ENCODE measurements at regions not wholly inside any gene's neighbourhood (a gene's known extent, or its start where the extent isn't known, plus 50 kb on each side); places are given as distances from the start of the nearest gene placed in this dataset.
"Not testable (repeated sequence)": the region's sequence is repeated elsewhere in the genome, so short reads cannot be mapped to it uniquely, and the experiment has no call there.

- no peak for DNase-seq (ENCODE audit: low read depth in 2 of 2)
Measured at GRCh38 chr10:113463777-113464176, 89.1 kb upstream of the HABP2 start.

- no peak for DNase-seq (ENCODE audit: low read depth in 2 of 2)
Measured at GRCh38 chr10:113469796-113470195, 83.1 kb upstream of the HABP2 start.

- DNase-seq (ENCODE audit: low read depth in 2 of 2), result no peak
Measured at GRCh38 chr10:113470372-113471240, 82.2 kb upstream of the HABP2 start.

GRCh38 chr10:113471241-113471996 lies 81.4 kb upstream of the HABP2 start:
- no peak for DNase-seq (ENCODE audit: low read depth in 2 of 2)

GRCh38 chr10:113473011-113473410 lies 79.8 kb upstream of the HABP2 start:
- no peak for DNase-seq (ENCODE audit: low read depth in 2 of 2)

GRCh38 chr10:113473851-113474250 lies 79.0 kb upstream of the HABP2 start:
- no peak for DNase-seq (ENCODE audit: low read depth in 2 of 2)

GRCh38 chr10:113474752-113475151 lies 78.1 kb upstream of the HABP2 start:
- no peak for DNase-seq (ENCODE audit: low read depth in 2 of 2)

GRCh38 chr10:113475381-113475807 lies 77.5 kb upstream of the HABP2 start:
- no peak for DNase-seq (ENCODE audit: low read depth in 2 of 2)

- no peak for DNase-seq (ENCODE audit: low read depth in 2 of 2)
Measured at GRCh38 chr10:113476191-113476590, 76.7 kb upstream of the HABP2 start.

GRCh38 chr10:113476673-113477072 lies 76.2 kb upstream of the HABP2 start:
- DNase-seq (ENCODE audit: low read depth in 2 of 2), result no peak

GRCh38 chr10:113477451-113477850 lies 75.4 kb upstream of the HABP2 start:
- DNase-seq (ENCODE audit: low read depth in 2 of 2), result no peak

- no peak for DNase-seq (ENCODE audit: low read depth in 2 of 2)
Measured at GRCh38 chr10:113479346-113480080, 73.3 kb upstream of the HABP2 start.

GRCh38 chr10:113480081-113480360 lies 72.8 kb upstream of the HABP2 start:
- DNase-seq (ENCODE audit: low read depth in 2 of 2), result no peak

- no peak for DNase-seq (ENCODE audit: low read depth in 2 of 2)
Measured at GRCh38 chr10:113480851-113481502, 71.9 kb upstream of the HABP2 start.

GRCh38 chr10:113484487-113484886 lies 68.4 kb upstream of the HABP2 start:
- DNase-seq (ENCODE audit: low read depth in 2 of 2), result no peak

GRCh38 chr10:113485736-113486135 lies 67.1 kb upstream of the HABP2 start:
- DNase-seq (ENCODE audit: low read depth in 2 of 2), result no peak

- DNase-seq (ENCODE audit: low read depth in 2 of 2), result no peak
Measured at GRCh38 chr10:113486531-113486930, 66.3 kb upstream of the HABP2 start.

GRCh38 chr10:113487154-113487553 lies 65.7 kb upstream of the HABP2 start:
- no peak for DNase-seq (ENCODE audit: low read depth in 2 of 2)

GRCh38 chr10:113488186-113488585 lies 64.7 kb upstream of the HABP2 start:
- DNase-seq (ENCODE audit: low read depth in 2 of 2), result no peak

GRCh38 chr10:113489522-113489921 lies 63.3 kb upstream of the HABP2 start:
- not testable (repeated sequence) for DNase-seq (ENCODE audit: low read depth in 2 of 2)

GRCh38 chr10:113491967-113492565 lies 60.8 kb upstream of the HABP2 start:
- DNase-seq (ENCODE audit: low read depth in 2 of 2), result no peak

- DNase-seq (ENCODE audit: low read depth in 2 of 2), result no peak
Measured at GRCh38 chr10:113493195-113493594, 59.7 kb upstream of the HABP2 start.
